ENCODE measurements at regions not wholly inside any gene's neighbourhood (a gene's known extent, or its start where the extent isn't known, plus 50 kb on each side); places are given as distances from the start of the nearest gene placed in this dataset.

GRCh38 chr11:80240245-80240644, 799.4 kb upstream of the TENM4 start:
- no peaks in the 10 kb centered on the region for H4K20me1 ChIP-seq (replicated peaks in 1 of 2; ENCODE audit: control insufficient read depth in 1 of 2, insufficient read depth in 2 of 2, low read length in 2 of 2)
- H2BK120ac ChIP-seq (replicated peaks; ENCODE audit: low read depth, low read length): no peak overlapping the region
- FAIRE-seq (no peak), DNase-seq (ENCODE audit: low read depth in 1 of 2, low spot score in 2 of 2) (no peak)
- no peak overlapping the region for H4K8ac ChIP-seq (ENCODE audit: extremely low read depth, insufficient read depth, low read length)
- ChIA-PET CTCF (ENCODE audit: partially characterized antibody) (interaction anchor here (0.7 kb wide), 1 partner anchor 17 kb away, joined by 3 read pairs; no protein-coding TSS in a partner anchor), POLR2A (ENCODE audit: partially characterized antibody) (no interaction called here)
- no peak overlapping the region for H2BK5ac ChIP-seq (ENCODE audit: low read depth, low read length)
- no peak overlapping the region for H3K14ac ChIP-seq (ENCODE audit: insufficient read length)
- H3K23ac ChIP-seq (ENCODE audit: insufficient read length): no peak overlapping the region
- H3K27ac ChIP-seq (ENCODE audit: low read depth, low read length): no peak overlapping the region
- H2BK15ac ChIP-seq (ENCODE audit: low read length): no peak overlapping the region
- no peak overlapping the region for H3K56ac ChIP-seq (replicated peaks; ENCODE audit: insufficient read length, low read depth, low read length)
- no peak overlapping the region for H3K9ac ChIP-seq (replicated peaks in 1 of 4; ENCODE audit: extremely low read depth in 1 of 4, low read depth in 3 of 4, low read length in 3 of 4)
- WGBS, 2 experiments (ENCODE audit: extremely low coverage in 1 of 2, insufficient coverage in 1 of 2, insufficient read length in 1 of 2, insufficient replicate concordance in 2 of 2, low coverage in 1 of 2, low lambda C conversion rate in 2 of 2, missing lambda C conversion rate in 1 of 2): 100% methylated on average over 1 of the region's 1 CpG; no CpG with 5 or more reads in 1 of the 2 experiments
- no peaks in the 10 kb centered on the region; a peak in 2 of 4 replicates for H3K9me3 ChIP-seq (ENCODE audit: insufficient read depth in 2 of 2, low read depth in 1 of 2, low read length in 1 of 2)
- no peaks in the 10 kb centered on the region for H3K4me1 ChIP-seq (replicated peaks in 1 of 4; ENCODE audit: control insufficient read depth in 3 of 4, insufficient read depth in 4 of 4, low read length in 3 of 4)
- H3K27me3 ChIP-seq (replicated peaks in 1 of 4; ENCODE audit: control insufficient read depth in 3 of 4, extremely low read depth in 1 of 4, insufficient read depth in 3 of 4, low read length in 3 of 4): no peaks in the 10 kb centered on the region
- H3K4me2 ChIP-seq (ENCODE audit: insufficient read depth in 1 of 2, low read depth in 2 of 2, low read length in 2 of 2): no peak overlapping the region
- H2AK5ac ChIP-seq (ENCODE audit: low read depth, low read length): no peak overlapping the region
- H2AFZ ChIP-seq (ENCODE audit: low read length): no peak overlapping the region
- H2BK20ac ChIP-seq (ENCODE audit: low read length): no peak overlapping the region
- H3K18ac ChIP-seq (ENCODE audit: extremely low read depth, low read length): no peak overlapping the region
- H3K4ac ChIP-seq (replicated peaks; ENCODE audit: insufficient read length, low read depth, low read length): no peak overlapping the region
- no peaks in the 10 kb centered on the region for H3K36me3 ChIP-seq (ENCODE audit: control insufficient read depth in 2 of 4, insufficient read depth in 4 of 4, low read length in 3 of 4)
- no peak overlapping the region for H3K4me3 ChIP-seq (ENCODE audit: extremely low read depth in 1 of 4, insufficient read depth in 2 of 4, low read depth in 3 of 4, low read length in 4 of 4)
- no peak overlapping the region for H2BK12ac ChIP-seq (ENCODE audit: low read depth, low read length)
- H3K79me1 ChIP-seq (ENCODE audit: low read depth, low read length): no peaks in the 10 kb centered on the region
- H3K23me2 ChIP-seq (ENCODE audit: low read depth, low read length): no peaks in the 10 kb centered on the region
- H3K79me2 ChIP-seq (ENCODE audit: control insufficient read depth in 1 of 2, insufficient read depth in 2 of 2, low read length in 2 of 2): no peaks in the 10 kb centered on the region
- H4K91ac ChIP-seq (replicated peaks; ENCODE audit: insufficient read length, low read length): no peak overlapping the region
- no peak overlapping the region for H4K5ac ChIP-seq (ENCODE audit: insufficient read length, low read depth, low read length)
- TF ChIP-seq ATF2 (IDR thresholded peaks at IDR 0.05; ENCODE audit: low read length): no peak
- TF ChIP-seq SUZ12 (IDR thresholded peaks at IDR 0.05; ENCODE audit: low read length): no peak
- TF ChIP-seq BACH1 (IDR thresholded peaks at IDR 0.05; ENCODE audit: low read length): no peak
- TF ChIP-seq, protein P1, sequence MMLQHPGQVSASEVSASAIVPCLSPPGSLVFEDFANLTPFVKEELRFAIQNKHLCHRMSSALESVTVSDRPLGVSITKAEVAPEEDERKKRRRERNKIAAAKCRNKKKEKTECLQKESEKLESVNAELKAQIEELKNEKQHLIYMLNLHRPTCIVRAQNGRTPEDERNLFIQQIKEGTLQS (IDR thresholded peaks at IDR 0.05; ENCODE audit: insufficient read depth, low read depth, low read length): no peak

Data from H1 (cell line).